ENCODE measurements at regions not wholly inside any gene's neighbourhood (a gene's known extent, or its start where the extent isn't known, plus 50 kb on each side); places are given as distances from the start of the nearest gene placed in this dataset.

DNA sequence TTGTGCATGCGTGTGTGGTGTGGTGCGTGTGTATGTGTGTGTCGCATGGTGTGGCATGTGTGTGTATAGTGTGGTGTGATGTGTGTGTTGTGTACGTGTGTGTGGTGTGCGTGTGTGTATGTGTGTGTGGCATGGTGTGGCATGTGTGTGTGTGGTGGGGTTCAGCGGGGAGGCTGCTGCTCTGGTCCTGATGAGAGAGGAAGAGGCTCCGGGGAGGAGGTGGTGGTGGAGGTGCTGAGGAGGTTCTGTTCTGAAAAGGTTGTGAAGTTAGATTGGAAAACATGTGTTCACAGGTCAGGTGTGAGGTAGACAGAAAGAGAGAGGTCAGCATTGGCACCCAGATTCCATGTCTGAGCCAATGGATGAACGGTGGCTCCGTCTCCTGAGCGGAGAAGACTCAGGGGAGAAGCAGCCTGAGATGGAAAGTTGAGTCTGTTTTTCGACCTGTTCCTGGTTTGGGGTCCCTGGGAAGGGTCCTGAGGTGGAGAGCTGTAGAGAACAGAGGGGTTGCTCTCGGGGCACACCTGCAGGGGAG is 67.2 kb upstream of the HDAC4 start (continued):
- TF ChIP-seq, protein P1, sequence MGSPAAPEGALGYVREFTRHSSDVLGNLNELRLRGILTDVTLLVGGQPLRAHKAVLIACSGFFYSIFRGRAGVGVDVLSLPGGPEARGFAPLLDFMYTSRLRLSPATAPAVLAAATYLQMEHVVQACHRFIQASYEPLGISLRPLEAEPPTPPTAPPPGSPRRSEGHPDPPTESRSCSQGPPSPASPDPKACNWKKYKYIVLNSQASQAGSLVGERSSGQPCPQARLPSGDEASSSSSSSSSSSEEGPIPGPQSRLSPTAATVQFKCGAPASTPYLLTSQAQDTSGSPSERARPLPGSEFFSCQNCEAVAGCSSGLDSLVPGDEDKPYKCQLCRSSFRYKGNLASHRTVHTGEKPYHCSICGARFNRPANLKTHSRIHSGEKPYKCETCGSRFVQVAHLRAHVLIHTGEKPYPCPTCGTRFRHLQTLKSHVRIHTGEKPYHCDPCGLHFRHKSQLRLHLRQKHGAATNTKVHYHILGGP (tag by site-specific recombination; IDR thresholded peaks at IDR 0.05), result no peak
- TF ChIP-seq HOXA7 (CRISPR knock-in tag; IDR thresholded peaks at IDR 0.05; ENCODE audit: borderline replicate concordance) (no peak), ZNF398 (tag by site-specific recombination; IDR thresholded peaks at IDR 0.05) (no peak)

GRCh38 chr2:239467281-239467955 is 66.6 kb upstream of the HDAC4 start:
- TF ChIP-seq ZNF501 (tag by site-specific recombination; IDR thresholded peaks at IDR 0.05) (no peak), ZNF571 (tag by site-specific recombination; IDR thresholded peaks at IDR 0.05) (no peak), ZNF37A (tag by site-specific recombination; IDR thresholded peaks at IDR 0.05) (no peak), ZNF555 (tag by site-specific recombination; conservative IDR thresholded peaks at IDR 0.05) (no peak), ZNF670 (tag by site-specific recombination; IDR thresholded peaks at IDR 0.05; ENCODE audit: low read depth) (0 out of 2 replicates have a peak, but pooled peaks have one; percentile 34), ZNF18 (tag by site-specific recombination; IDR thresholded peaks at IDR 0.05) (peak; percentile 56; the same call in 1 of the 2 replicates), ZNF791 (tag by site-specific recombination; IDR thresholded peaks at IDR 0.05) (no peak), ZNF184 (tag by site-specific recombination; IDR thresholded peaks at IDR 0.05) (no peak), ZNF521 (tag by site-specific recombination; IDR thresholded peaks at IDR 0.05) (no peak), ZXDB (tag by site-specific recombination; IDR thresholded peaks at IDR 0.05) (no peak), ZNF596 (tag by site-specific recombination; IDR thresholded peaks at IDR 0.05) (no peak), ZNF223 (tag by site-specific recombination; IDR thresholded peaks at IDR 0.05) (no peak)
- TF ChIP-seq, protein P2, sequence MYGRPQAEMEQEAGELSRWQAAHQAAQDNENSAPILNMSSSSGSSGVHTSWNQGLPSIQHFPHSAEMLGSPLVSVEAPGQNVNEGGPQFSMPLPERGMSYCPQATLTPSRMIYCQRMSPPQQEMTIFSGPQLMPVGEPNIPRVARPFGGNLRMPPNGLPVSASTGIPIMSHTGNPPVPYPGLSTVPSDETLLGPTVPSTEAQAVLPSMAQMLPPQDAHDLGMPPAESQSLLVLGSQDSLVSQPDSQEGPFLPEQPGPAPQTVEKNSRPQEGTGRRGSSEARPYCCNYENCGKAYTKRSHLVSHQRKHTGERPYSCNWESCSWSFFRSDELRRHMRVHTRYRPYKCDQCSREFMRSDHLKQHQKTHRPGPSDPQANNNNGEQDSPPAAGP (tag by site-specific recombination; IDR thresholded peaks at IDR 0.05), result no peak
- TF ChIP-seq, protein P3, sequence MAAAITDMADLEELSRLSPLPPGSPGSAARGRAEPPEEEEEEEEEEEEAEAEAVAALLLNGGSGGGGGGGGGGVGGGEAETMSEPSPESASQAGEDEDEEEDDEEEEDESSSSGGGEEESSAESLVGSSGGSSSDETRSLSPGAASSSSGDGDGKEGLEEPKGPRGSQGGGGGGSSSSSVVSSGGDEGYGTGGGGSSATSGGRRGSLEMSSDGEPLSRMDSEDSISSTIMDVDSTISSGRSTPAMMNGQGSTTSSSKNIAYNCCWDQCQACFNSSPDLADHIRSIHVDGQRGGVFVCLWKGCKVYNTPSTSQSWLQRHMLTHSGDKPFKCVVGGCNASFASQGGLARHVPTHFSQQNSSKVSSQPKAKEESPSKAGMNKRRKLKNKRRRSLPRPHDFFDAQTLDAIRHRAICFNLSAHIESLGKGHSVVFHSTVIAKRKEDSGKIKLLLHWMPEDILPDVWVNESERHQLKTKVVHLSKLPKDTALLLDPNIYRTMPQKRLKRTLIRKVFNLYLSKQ (tag by site-specific recombination; IDR thresholded peaks at IDR 0.05; ENCODE audit: borderline replicate concordance), result no peak
- TF ChIP-seq, protein P4, sequence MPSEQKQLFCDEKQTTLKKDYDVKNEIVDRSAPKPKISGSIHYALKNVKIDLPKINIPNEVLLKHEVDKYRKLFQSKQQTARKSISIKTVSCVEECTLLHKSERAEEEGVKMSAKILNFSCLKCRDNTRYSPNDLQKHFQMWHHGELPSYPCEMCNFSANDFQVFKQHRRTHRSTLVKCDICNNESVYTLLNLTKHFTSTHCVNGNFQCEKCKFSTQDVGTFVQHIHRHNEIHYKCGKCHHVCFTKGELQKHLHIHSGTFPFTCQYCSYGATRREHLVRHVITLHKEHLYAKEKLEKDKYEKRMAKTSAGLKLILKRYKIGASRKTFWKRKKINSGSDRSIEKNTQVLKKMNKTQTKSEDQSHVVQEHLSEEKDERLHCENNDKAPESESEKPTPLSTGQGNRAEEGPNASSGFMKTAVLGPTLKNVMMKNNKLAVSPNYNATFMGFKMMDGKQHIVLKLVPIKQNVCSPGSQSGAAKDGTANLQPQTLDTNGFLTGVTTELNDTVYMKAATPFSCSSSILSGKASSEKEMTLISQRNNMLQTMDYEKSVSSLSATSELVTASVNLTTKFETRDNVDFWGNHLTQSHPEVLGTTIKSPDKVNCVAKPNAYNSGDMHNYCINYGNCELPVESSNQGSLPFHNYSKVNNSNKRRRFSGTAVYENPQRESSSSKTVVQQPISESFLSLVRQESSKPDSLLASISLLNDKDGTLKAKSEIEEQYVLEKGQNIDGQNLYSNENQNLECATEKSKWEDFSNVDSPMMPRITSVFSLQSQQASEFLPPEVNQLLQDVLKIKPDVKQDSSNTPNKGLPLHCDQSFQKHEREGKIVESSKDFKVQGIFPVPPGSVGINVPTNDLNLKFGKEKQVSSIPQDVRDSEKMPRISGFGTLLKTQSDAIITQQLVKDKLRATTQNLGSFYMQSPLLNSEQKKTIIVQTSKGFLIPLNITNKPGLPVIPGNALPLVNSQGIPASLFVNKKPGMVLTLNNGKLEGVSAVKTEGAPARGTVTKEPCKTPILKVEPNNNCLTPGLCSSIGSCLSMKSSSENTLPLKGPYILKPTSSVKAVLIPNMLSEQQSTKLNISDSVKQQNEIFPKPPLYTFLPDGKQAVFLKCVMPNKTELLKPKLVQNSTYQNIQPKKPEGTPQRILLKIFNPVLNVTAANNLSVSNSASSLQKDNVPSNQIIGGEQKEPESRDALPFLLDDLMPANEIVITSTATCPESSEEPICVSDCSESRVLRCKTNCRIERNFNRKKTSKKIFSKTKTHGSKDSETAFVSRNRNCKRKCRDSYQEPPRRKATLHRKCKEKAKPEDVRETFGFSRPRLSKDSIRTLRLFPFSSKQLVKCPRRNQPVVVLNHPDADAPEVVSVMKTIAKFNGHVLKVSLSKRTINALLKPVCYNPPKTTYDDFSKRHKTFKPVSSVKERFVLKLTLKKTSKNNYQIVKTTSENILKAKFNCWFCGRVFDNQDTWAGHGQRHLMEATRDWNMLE (tag by site-specific recombination; conservative IDR thresholded peaks at IDR 0.05; ENCODE audit: low read depth), result no peak
- POLR2A ChIA-PET, result no interaction called here

More at GRCh38 chr2:239467281-239467955, 66.6 kb upstream of the HDAC4 start:
- CTCF ChIA-PET, result no interaction called here
- Histone ChIP-seq H3K4me3 (ENCODE audit: low read depth, low read length) (no peak overlapping the region), H3K27ac (ENCODE audit: extremely low read depth, low read depth, low read length) (no peak overlapping the region), H3K4me1 (ENCODE audit: control insufficient read depth, insufficient read depth, low read length) (no peaks in the 10 kb centered on the region), H3K9me3 (ENCODE audit: control insufficient read depth, insufficient read depth, low read depth, low read length) (no peaks in the 10 kb centered on the region), H3K36me3 (ENCODE audit: control insufficient read depth in 2 of 2, insufficient read depth in 1 of 2, low read length in 2 of 2) (no peaks in the 10 kb centered on the region)

All from HEK293 (cell line).